HG03064 (cell line): ENCODE measurements at regions not wholly inside any gene's neighbourhood (a gene's known extent, or its start where the extent isn't known, plus 50 kb on each side); places are given as distances from the start of the nearest gene placed in this dataset.

Source experiments
- ATAC-seq: cut with Tn5 transposase; IDR thresholded peaks from one replicate; pipeline ENCODE4 v1.9.1; 2021; ENCODE audit warnings: low read depth; ENCODE audit not compliant: unreplicated experiment

GRCh38 chr4:121228848-121229247, 64.7 kb upstream of the TNIP3 start:
- ATAC-seq: no peak

GRCh38 chr4:121227341-121227792, 63.2 kb upstream of the TNIP3 start:
- ATAC-seq: peak; percentile 85

- ATAC-seq: no peak
These were observed 62.2 kb upstream of the TNIP3 start for GRCh38 chr4:121226362-121226761.

GRCh38 chr4:121221608-121222007, 57.5 kb upstream of the TNIP3 start:
- no peak for ATAC-seq

- ATAC-seq: no peak
These were observed 57.1 kb upstream of the TNIP3 start for GRCh38 chr4:121221201-121221600.

- no peak for ATAC-seq
These were observed 56.6 kb upstream of the TNIP3 start for GRCh38 chr4:121220698-121221097.

GRCh38 chr4:121219227-121219626, 55.1 kb upstream of the TNIP3 start:
- ATAC-seq: no peak

- ATAC-seq: no peak
These were observed 53.2 kb upstream of the TNIP3 start for GRCh38 chr4:121217351-121217750.

- ATAC-seq: no peak
These were observed 52.3 kb upstream of the TNIP3 start for GRCh38 chr4:121216461-121216860.

GRCh38 chr4:121213940-121214339, 49.8 kb upstream of the TNIP3 start:
- ATAC-seq: no peak
